Smooth muscle cell (in vitro differentiated cells): ENCODE measurements at regions not wholly inside any gene's neighbourhood (a gene's known extent, or its start where the extent isn't known, plus 50 kb on each side); places are given as distances from the start of the nearest gene placed in this dataset.

Experiments used
- DNase-seq: peaks from one replicate; lab custom pipeline; 2025; ENCODE audit not compliant: unreplicated experiment; lab: John Stamatoyannopoulos, UW
- H2AFZ ChIP-seq: fragments of 200-600 bp; sonication (generic); 2 replicates; pipeline ENCODE4 v1.6.0; 2016; ENCODE audit warnings: antibody characterized with exemption, low read depth, mild to moderate bottlenecking
- H3F3A ChIP-seq: fragments of 200-600 bp; sonication (generic); 2 replicates; pipeline ENCODE4 v1.6.0; 2017; ENCODE audit warnings: antibody characterized with exemption, low read depth
- H3K27ac ChIP-seq: fragments of 200-600 bp; sonication (generic); 2 replicates; pipeline ENCODE4 v1.5.1; 2016; ENCODE audit warnings: low read depth, mild to moderate bottlenecking
- H3K27me3 ChIP-seq: fragments of 200-600 bp; sonication (generic); 2 replicates; pipeline ENCODE4 v1.6.1; 2016; ENCODE audit warnings: low read depth, mild to moderate bottlenecking
- H3K36me3 ChIP-seq: fragments of 200-600 bp; sonication (generic); 2 replicates; pipeline ENCODE4 v1.5.1; 2016; ENCODE audit warnings: low read depth
- H3K4me1 ChIP-seq: fragments of 200-600 bp; sonication (generic); 2 replicates; pipeline ENCODE4 v1.5.1; 2016; ENCODE audit warnings: low read depth
- H3K4me2 ChIP-seq: fragments of 200-600 bp; sonication (generic); 2 replicates; pipeline ENCODE4 v1.6.0; 2016; ENCODE audit warnings: mild to moderate bottlenecking
- H3K4me3 ChIP-seq: fragments of 200-600 bp; sonication (generic); 2 replicates; pipeline ENCODE4 v1.5.1; 2016; ENCODE audit warnings: mild to moderate bottlenecking
- H3K79me2 ChIP-seq: fragments of 200-600 bp; sonication (generic); 2 replicates; pipeline ENCODE4 v1.6.0; 2016; ENCODE audit warnings: low read depth, mild to moderate bottlenecking
- H3K9ac ChIP-seq: fragments of 200-600 bp; sonication (generic); 2 replicates; pipeline ENCODE4 v1.6.0; 2016; ENCODE audit warnings: low read depth
- H3K9me3 ChIP-seq: fragments of 200-600 bp; sonication (generic); replicated peaks from 2 replicates; pipeline ENCODE4 v1.5.1; 2016; ENCODE audit warnings: low read depth
- H4K20me1 ChIP-seq: fragments of 200-600 bp; sonication (generic); 2 replicates; pipeline ENCODE4 v1.6.0; 2016; ENCODE audit warnings: low read depth
- WGBS: methylation state at CpG from one replicate; pipeline ENCODE4 v1.1.7; 2016; ENCODE audit warnings: low lambda C conversion rate; 5-methylcytosine and 5-hydroxymethylcytosine counted together
- TF ChIP-seq, protein P1 (sequence below): fragments of 200-600 bp; sonication (generic); IDR thresholded peaks from 2 replicates; pipeline ENCODE4 v1.5.1; 2017; ENCODE audit warnings: borderline replicate concordance, mild to moderate bottlenecking, antibody characterized with exemption; ENCODE audit not compliant: insufficient read depth, poor library complexity, severe bottlenecking

DNA sequence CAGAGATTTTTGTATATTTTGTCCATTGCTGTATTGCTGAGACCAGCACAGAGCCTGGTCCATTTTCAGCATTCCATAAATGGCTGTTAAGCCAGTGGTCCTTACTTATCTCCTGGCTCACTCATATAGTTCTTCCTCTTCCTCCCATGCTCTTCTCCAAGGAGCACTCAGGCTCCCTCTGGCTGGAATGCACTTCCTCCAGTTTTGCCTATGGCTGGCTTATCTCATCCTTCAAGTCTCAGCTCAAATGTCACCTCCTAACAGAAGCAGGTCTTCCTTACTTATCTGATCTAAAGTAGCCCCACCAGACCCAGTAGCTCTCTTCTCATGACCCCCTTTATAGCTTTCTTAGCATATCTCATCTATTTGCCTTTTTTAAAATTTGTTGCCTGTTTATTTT, 146.9 kb downstream of the SLC30A10 start:
- no peak for DNase-seq
- no peaks in the 10 kb centered on the region for H3K79me2 ChIP-seq
- no peaks in the 10 kb centered on the region for H3K4me1 ChIP-seq
- H3K27ac ChIP-seq = no peak overlapping the region
- no peak overlapping the region for H3K9ac ChIP-seq
- no peaks in the 10 kb centered on the region for H3F3A ChIP-seq
- no peaks in the 10 kb centered on the region for H3K36me3 ChIP-seq
- no peak overlapping the region for H3K4me2 ChIP-seq
- no peaks in the 10 kb centered on the region for H3K9me3 ChIP-seq
- H4K20me1 ChIP-seq = no peaks in the 10 kb centered on the region
- H3K27me3 ChIP-seq = no peaks in the 10 kb centered on the region
- no peak overlapping the region for H2AFZ ChIP-seq
- H3K4me3 ChIP-seq = no peak overlapping the region
- TF ChIP-seq, protein P1, sequence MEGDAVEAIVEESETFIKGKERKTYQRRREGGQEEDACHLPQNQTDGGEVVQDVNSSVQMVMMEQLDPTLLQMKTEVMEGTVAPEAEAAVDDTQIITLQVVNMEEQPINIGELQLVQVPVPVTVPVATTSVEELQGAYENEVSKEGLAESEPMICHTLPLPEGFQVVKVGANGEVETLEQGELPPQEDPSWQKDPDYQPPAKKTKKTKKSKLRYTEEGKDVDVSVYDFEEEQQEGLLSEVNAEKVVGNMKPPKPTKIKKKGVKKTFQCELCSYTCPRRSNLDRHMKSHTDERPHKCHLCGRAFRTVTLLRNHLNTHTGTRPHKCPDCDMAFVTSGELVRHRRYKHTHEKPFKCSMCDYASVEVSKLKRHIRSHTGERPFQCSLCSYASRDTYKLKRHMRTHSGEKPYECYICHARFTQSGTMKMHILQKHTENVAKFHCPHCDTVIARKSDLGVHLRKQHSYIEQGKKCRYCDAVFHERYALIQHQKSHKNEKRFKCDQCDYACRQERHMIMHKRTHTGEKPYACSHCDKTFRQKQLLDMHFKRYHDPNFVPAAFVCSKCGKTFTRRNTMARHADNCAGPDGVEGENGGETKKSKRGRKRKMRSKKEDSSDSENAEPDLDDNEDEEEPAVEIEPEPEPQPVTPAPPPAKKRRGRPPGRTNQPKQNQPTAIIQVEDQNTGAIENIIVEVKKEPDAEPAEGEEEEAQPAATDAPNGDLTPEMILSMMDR = no peak

DNA sequence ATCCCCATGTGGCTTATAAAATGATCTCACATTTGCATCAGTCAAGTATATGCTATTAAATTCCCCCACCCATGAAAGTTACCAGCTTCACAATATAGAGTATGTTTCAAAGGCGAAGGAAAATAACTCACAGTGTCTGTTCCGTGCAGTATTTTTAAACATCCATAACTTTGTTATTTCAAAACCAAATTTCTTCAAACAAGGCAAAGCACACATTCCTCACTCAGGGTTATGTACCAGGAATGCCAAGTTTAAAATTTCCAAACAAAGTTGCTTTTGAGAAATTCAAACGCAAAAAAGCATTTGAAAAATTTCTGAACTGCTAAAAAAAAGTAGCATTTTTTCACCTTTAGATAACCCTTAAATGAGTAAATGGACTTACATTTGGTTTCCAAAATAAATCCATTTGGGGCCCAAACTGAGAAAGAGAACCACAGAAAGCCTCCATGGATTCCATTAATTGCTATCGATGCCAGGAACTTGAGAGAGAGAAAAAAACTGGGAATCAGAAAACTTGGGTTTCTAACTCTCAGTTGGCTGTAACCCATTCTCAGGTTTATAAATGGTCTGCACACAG, 149.5 kb downstream of the SLC30A10 start:
- no peak for DNase-seq
- TF ChIP-seq, protein P1 = no peak
- Histone ChIP-seq H3F3A (no peaks in the 10 kb centered on the region), H3K4me1 (no peaks in the 10 kb centered on the region), H3K27ac (no peak overlapping the region), H3K79me2 (no peaks in the 10 kb centered on the region), H3K4me3 (no peak overlapping the region), H4K20me1 (no peaks in the 10 kb centered on the region), H3K9ac (no peak overlapping the region), H3K27me3 (no peaks in the 10 kb centered on the region), H3K9me3 (no peaks in the 10 kb centered on the region), H3K4me2 (no peak overlapping the region), H2AFZ (no peak overlapping the region), H3K36me3 (no peaks in the 10 kb centered on the region)
- WGBS = 97% methylated on average over 4 of the region's 4 CpGs

DNA sequence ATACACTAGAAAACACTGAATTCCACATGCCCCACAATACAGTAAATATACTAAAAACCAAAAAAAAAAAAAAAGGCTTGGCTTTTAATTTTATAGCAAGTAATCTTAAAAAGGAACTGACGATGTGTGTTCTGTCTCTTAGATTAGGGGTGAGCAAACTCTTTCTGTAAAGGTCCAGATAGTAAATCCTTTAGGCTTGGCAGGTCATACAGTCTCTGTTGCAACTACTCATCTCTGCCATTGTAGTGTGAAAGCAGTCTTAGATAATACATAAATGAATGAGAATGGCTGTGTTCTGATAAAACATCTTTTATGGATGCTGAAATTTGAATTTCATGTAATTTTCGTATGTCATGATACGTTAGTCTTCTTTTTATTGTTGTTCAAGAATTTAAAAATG, 150.2 kb downstream of the SLC30A10 start:
- Histone ChIP-seq H3K36me3 (no peaks in the 10 kb centered on the region), H3K9me3 (no peaks in the 10 kb centered on the region), H3K27ac (no peak overlapping the region), H3K4me3 (no peak overlapping the region), H3K9ac (no peak overlapping the region), H3K27me3 (no peaks in the 10 kb centered on the region), H3F3A (no peaks in the 10 kb centered on the region), H3K79me2 (no peaks in the 10 kb centered on the region), H3K4me2 (no peak overlapping the region), H2AFZ (no peak overlapping the region), H4K20me1 (no peaks in the 10 kb centered on the region), H3K4me1 (no peaks in the 10 kb centered on the region)
- WGBS = 67% methylated on average over 3 of the region's 3 CpGs
- TF ChIP-seq, protein P1 = no peak
- no peak for DNase-seq

DNA sequence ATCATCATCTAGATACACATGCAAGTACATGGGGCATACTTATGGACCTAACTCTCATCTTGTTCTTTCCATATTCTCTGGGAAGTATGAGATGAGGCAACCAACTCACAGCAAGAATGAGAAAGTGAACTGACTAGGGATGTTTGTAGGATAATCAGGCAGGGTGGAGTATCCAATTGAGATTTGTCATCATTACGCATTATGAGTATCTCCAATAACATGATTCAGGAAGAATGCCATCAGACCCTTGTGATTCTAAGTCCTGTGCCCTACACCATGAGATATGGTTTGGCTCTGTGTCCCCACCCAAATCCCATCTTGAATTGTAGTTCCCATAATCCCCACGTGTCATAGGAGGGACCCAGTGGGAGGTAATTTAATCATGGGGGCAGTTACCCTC, 154.0 kb downstream of the SLC30A10 start:
- no peaks in the 10 kb centered on the region for H3K36me3 ChIP-seq
- H2AFZ ChIP-seq = no peak overlapping the region
- H3K79me2 ChIP-seq = no peaks in the 10 kb centered on the region
- no peaks in the 10 kb centered on the region for H3F3A ChIP-seq
- DNase-seq = no peak
- no peak overlapping the region for H3K9ac ChIP-seq
- no peaks in the 10 kb centered on the region for H3K4me1 ChIP-seq
- TF ChIP-seq, protein P1 = no peak
- H3K27me3 ChIP-seq = no peaks in the 10 kb centered on the region
- no peaks in the 10 kb centered on the region for H4K20me1 ChIP-seq
- no peaks in the 10 kb centered on the region for H3K9me3 ChIP-seq
- no peak overlapping the region for H3K4me2 ChIP-seq
- WGBS = 92% methylated on average over 2 of the region's 2 CpGs
- no peak overlapping the region for H3K27ac ChIP-seq
- no peak overlapping the region for H3K4me3 ChIP-seq
